ENCODE measurements at regions not wholly inside any gene's neighbourhood (a gene's known extent, or its start where the extent isn't known, plus 50 kb on each side); places are given as distances from the start of the nearest gene placed in this dataset.
"Not testable (repeated sequence)": the region's sequence is repeated elsewhere in the genome, so short reads cannot be mapped to it uniquely, and the experiment has no call there.

DNA sequence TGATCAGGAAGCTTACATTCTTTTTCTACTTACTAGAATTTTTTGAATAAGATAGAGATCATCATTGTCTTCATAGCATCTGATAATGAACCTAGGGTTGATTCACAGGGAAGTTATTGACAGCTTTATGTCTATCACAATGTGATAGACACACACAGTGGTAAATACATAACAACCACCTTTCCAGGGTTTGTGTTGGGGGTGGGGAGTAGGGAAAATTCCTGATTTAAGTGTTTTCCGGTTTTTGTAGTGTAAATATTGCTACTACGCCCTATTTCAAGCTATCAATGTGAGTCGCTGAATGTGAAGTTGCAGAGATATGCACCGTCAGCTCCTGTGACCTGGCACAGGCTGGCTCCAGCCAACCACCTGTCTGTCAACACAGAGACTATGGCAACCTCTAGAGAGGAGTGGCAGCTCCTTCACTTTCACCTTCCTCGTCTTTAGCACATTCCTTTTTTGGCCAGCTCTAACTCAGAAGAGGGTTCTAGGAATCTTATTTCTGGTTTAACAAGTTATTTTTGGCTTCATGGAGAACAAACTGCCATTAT lies 224.9 kb downstream of the MAT2B start:
- H3K27me3 Mint-ChIP-seq = no peaks in the 10 kb centered on the region
- no peak overlapping the region for H3K4me3 Mint-ChIP-seq

DNA sequence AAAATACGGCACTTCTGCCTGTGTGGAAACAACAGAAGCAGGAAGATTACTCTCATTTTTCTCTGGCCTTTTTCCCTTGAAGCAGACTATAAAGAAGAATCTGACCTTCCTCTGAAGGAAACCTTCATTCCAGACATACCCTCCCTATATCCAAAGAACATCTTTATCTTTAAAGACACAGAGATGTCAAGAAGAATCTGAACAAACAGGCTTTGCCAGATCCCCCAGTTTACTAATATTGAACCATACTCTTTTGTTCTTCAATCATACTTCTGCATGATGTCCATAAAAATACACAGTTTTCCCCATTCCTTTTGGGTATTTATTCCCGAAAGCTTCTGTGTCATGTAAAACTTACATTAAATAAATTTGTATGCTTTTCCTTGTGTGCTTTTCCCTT lies 225.8 kb downstream of the MAT2B start:
- H3K4me1 Mint-ChIP-seq (ENCODE audit: low read depth) = no peaks in the 10 kb centered on the region
- ATAC-seq (no peak), DNase-seq (no peak)
- no peaks in the 10 kb centered on the region for H3K9me3 Mint-ChIP-seq
- H3K27me3 Mint-ChIP-seq = no peaks in the 10 kb centered on the region
- TF ChIP-seq, protein P1, sequence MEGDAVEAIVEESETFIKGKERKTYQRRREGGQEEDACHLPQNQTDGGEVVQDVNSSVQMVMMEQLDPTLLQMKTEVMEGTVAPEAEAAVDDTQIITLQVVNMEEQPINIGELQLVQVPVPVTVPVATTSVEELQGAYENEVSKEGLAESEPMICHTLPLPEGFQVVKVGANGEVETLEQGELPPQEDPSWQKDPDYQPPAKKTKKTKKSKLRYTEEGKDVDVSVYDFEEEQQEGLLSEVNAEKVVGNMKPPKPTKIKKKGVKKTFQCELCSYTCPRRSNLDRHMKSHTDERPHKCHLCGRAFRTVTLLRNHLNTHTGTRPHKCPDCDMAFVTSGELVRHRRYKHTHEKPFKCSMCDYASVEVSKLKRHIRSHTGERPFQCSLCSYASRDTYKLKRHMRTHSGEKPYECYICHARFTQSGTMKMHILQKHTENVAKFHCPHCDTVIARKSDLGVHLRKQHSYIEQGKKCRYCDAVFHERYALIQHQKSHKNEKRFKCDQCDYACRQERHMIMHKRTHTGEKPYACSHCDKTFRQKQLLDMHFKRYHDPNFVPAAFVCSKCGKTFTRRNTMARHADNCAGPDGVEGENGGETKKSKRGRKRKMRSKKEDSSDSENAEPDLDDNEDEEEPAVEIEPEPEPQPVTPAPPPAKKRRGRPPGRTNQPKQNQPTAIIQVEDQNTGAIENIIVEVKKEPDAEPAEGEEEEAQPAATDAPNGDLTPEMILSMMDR (IDR thresholded peaks at IDR 0.05) = no peak
- H3K36me3 Mint-ChIP-seq (ENCODE audit: low read depth) = no peaks in the 10 kb centered on the region
- H3K4me3 Mint-ChIP-seq = no peak overlapping the region
- ChIA-PET CTCF (no interaction called here), POLR2A (no interaction called here)
- H3K27ac Mint-ChIP-seq = no peak overlapping the region
- intact Hi-C loops (cut with micrococcal nuclease) = no loop called here

More for the DNA sequence above, 224.9 kb downstream of the MAT2B start:
- ChIA-PET POLR2A (no interaction called here), CTCF (no interaction called here)
- Mint-ChIP-seq H3K27ac (no peak overlapping the region), H3K9me3 (no peaks in the 10 kb centered on the region), H3K4me1 (ENCODE audit: low read depth) (no peaks in the 10 kb centered on the region), H3K36me3 (ENCODE audit: low read depth) (no peaks in the 10 kb centered on the region)
- TF ChIP-seq, protein P1 (IDR thresholded peaks at IDR 0.05) = no peak
- intact Hi-C loops (cut with micrococcal nuclease) = no loop called here
- DNase-seq = no peak
- ATAC-seq = no peak

DNA sequence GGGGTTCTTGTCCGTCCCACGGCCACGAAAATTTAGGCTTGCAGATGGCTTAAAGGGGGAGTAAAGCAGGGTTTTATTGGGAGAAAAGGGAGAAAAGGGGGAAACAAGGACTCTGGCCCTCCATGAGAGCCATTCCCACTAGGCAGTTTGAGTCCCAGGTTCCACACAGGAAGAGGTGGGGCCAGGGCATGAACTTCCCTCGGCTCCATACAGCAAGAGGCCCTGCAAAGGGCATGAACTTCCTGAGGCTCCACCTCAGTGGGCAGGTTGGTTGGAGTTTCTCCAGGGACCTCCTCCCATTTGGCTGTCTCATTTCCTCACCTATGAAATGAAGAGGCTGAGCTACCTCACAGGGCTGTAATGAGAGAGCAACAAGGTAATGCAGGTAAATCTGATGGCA lies 229.7 kb downstream of the MAT2B start:
- Mint-ChIP-seq H3K4me1 (ENCODE audit: low read depth) (no peaks in the 10 kb centered on the region), H3K4me3 (no peak overlapping the region), H3K27me3 (no peaks in the 10 kb centered on the region), H3K27ac (no peak overlapping the region), H3K36me3 (ENCODE audit: low read depth) (no peaks in the 10 kb centered on the region), H3K9me3 (peaks cover 2% of the 10 kb centered on the region)
- intact Hi-C loops (cut with micrococcal nuclease) = no loop called here
- DNase-seq = no peak
- CTCF ChIA-PET = no interaction called here
- ATAC-seq = no peak
- POLR2A ChIA-PET = no interaction called here
- TF ChIP-seq, protein P1 (IDR thresholded peaks at IDR 0.05) = no peak

- no peaks in the 10 kb centered on the region for H3K4me1 Mint-ChIP-seq (ENCODE audit: low read depth)
- CTCF ChIA-PET = no interaction called here
- H3K27ac Mint-ChIP-seq = no peak overlapping the region
- no peaks in the 10 kb centered on the region for H3K27me3 Mint-ChIP-seq
- intact Hi-C loops (cut with micrococcal nuclease) = no loop called here
- TF ChIP-seq, protein P1 (IDR thresholded peaks at IDR 0.05) = no peak
- H3K4me3 Mint-ChIP-seq = no peak overlapping the region
- peaks cover 12% of the 10 kb centered on the region for H3K9me3 Mint-ChIP-seq
- no peak for DNase-seq
- no peak for ATAC-seq
- POLR2A ChIA-PET = no interaction called here
- H3K36me3 Mint-ChIP-seq (ENCODE audit: low read depth) = no peaks in the 10 kb centered on the region
These were observed 242.2 kb downstream of the MAT2B start for GRCh38 chr5:163747586-163747985.

- no peak overlapping the region for H3K4me3 Mint-ChIP-seq
- H3K4me1 Mint-ChIP-seq (ENCODE audit: low read depth) = no peaks in the 10 kb centered on the region
- intact Hi-C loops (cut with micrococcal nuclease) = no loop called here
- H3K27me3 Mint-ChIP-seq = no peaks in the 10 kb centered on the region
- ChIA-PET CTCF (no interaction called here), POLR2A (no interaction called here)
- no peaks in the 10 kb centered on the region for H3K36me3 Mint-ChIP-seq (ENCODE audit: low read depth)
- DNase-seq (no peak), ATAC-seq (no peak)
- no peak overlapping the region for H3K27ac Mint-ChIP-seq
- TF ChIP-seq, protein P1 (IDR thresholded peaks at IDR 0.05) = no peak
- peaks cover 12% of the 10 kb centered on the region for H3K9me3 Mint-ChIP-seq
These were observed 243.5 kb downstream of the MAT2B start for GRCh38 chr5:163748934-163749333.

GRCh38 chr5:163750415-163750814 lies 245.0 kb downstream of the MAT2B start:
- H3K27me3 Mint-ChIP-seq; ATAC-seq; H3K4me1 Mint-ChIP-seq (ENCODE audit: low read depth); H3K27ac Mint-ChIP-seq; POLR2A ChIA-PET; intact Hi-C loops (cut with micrococcal nuclease); H3K36me3 Mint-ChIP-seq (ENCODE audit: low read depth); CTCF ChIA-PET; DNase-seq; H3K4me3 Mint-ChIP-seq: not testable (repeated sequence)
- peaks cover 11% of the 10 kb centered on the region for H3K9me3 Mint-ChIP-seq

Measured in activated CD8-positive, alpha-beta T cell treated with anti-CD3 and anti-CD28 coated beads for 36 hours (primary cell).